Trophoblast cell (in vitro differentiated cells and primary cell): ENCODE measurements at regions not wholly inside any gene's neighbourhood (a gene's known extent, or its start where the extent isn't known, plus 50 kb on each side); places are given as distances from the start of the nearest gene placed in this dataset.

Experiments used
- DNase-seq, 2 donors: peaks; one replicate each; pipeline ENCODE4 v3.0.0-alpha.2; 2016
- H2AFZ ChIP-seq: 2 replicates; pipeline ENCODE4 v1.6.1; 2013; ENCODE audit warnings: low read length, moderate library complexity, mild to moderate bottlenecking; ENCODE audit not compliant: insufficient read depth, poor library complexity
- H2AK5ac ChIP-seq: 2 replicates; pipeline ENCODE4 v1.6.1; 2013; ENCODE audit warnings: mild to moderate bottlenecking, low read length
- H2BK120ac ChIP-seq: 2 replicates; pipeline ENCODE4 v1.6.1; 2013; ENCODE audit warnings: low read length, mild to moderate bottlenecking, moderate library complexity; ENCODE audit not compliant: insufficient read depth, poor library complexity
- H2BK12ac ChIP-seq: 2 replicates; pipeline ENCODE4 v1.6.1; 2013; ENCODE audit warnings: mild to moderate bottlenecking, low read length, moderate library complexity
- H2BK5ac ChIP-seq: 2 replicates; pipeline ENCODE4 v1.6.1; 2013; ENCODE audit warnings: low read length, low read depth, moderate library complexity, mild to moderate bottlenecking; ENCODE audit not compliant: poor library complexity
- H3K14ac ChIP-seq: 2 replicates; pipeline ENCODE4 v1.6.1; 2013; ENCODE audit warnings: mild to moderate bottlenecking, low read length
- H3K18ac ChIP-seq: 2 replicates; pipeline ENCODE4 v1.6.1; 2013; ENCODE audit warnings: mild to moderate bottlenecking, low read length
- H3K23ac ChIP-seq: 2 replicates; pipeline ENCODE4 v1.6.1; 2013; ENCODE audit warnings: low read length
- H3K27ac ChIP-seq: 2 replicates; pipeline ENCODE4 v1.5.1; 2013; ENCODE audit warnings: low read depth, mild to moderate bottlenecking, inconsistent platforms, low read length, moderate library complexity
- H3K27me3 ChIP-seq: 2 replicates; pipeline ENCODE4 v1.6.1; 2013; ENCODE audit warnings: inconsistent platforms, mild to moderate bottlenecking, low read length, moderate library complexity; ENCODE audit not compliant: insufficient read depth
- H3K36me3 ChIP-seq, 2 experiments: 1 replicate in 1 of 2; 2 replicates in 1 of 2; pipeline ENCODE4 v1.6.1; 2013; ENCODE audit warnings: low read length in 2 of 2, mild to moderate bottlenecking in 2 of 2, moderate library complexity in 1 of 2; ENCODE audit not compliant: insufficient read depth in 2 of 2, control insufficient read depth in 1 of 2
- H3K4ac ChIP-seq: 2 replicates; pipeline ENCODE4 v1.6.1; 2013; ENCODE audit warnings: low read depth, mild to moderate bottlenecking, low read length, moderate library complexity
- H3K4me1 ChIP-seq, 2 experiments: 1 replicate in 1 of 2; 2 replicates in 1 of 2; pipeline ENCODE4 v1.6.1; 2013; ENCODE audit warnings: low read length in 2 of 2, mild to moderate bottlenecking in 2 of 2, moderate library complexity in 1 of 2; ENCODE audit not compliant: insufficient read depth in 2 of 2, control insufficient read depth in 1 of 2
- H3K4me2 ChIP-seq: 2 replicates; pipeline ENCODE4 v1.6.1; 2013; ENCODE audit warnings: inconsistent platforms, mild to moderate bottlenecking, low read length, moderate library complexity
- H3K4me3 ChIP-seq: 2 replicates; pipeline ENCODE4 v1.5.1; 2013; ENCODE audit warnings: mild to moderate bottlenecking, low read depth, low read length, inconsistent platforms
- H3K79me1 ChIP-seq: one replicate; pipeline ENCODE4 v1.6.1; 2013; ENCODE audit warnings: low read length
- H3K79me2 ChIP-seq: 2 replicates; pipeline ENCODE4 v1.6.1; 2013; ENCODE audit warnings: low read length, mild to moderate bottlenecking; ENCODE audit not compliant: control insufficient read depth, insufficient read depth, poor library complexity
- H3K9ac ChIP-seq: 2 replicates; pipeline ENCODE4 v1.6.1; 2013; ENCODE audit warnings: mild to moderate bottlenecking, low read length
- H3K9me3 ChIP-seq: 2 replicates; pipeline ENCODE4 v1.6.1; 2013; ENCODE audit warnings: low read depth, mild to moderate bottlenecking, control low read depth, inconsistent platforms, low read length; ENCODE audit not compliant: insufficient read depth
- H4K12ac ChIP-seq: 2 replicates; pipeline ENCODE4 v1.6.1; 2013; ENCODE audit warnings: low read depth, mild to moderate bottlenecking, low read length, moderate library complexity
- H4K8ac ChIP-seq: 2 replicates; pipeline ENCODE4 v1.6.1; 2013; ENCODE audit warnings: low read depth, mild to moderate bottlenecking, low read length, moderate library complexity
- H4K91ac ChIP-seq: one replicate; pipeline ENCODE4 v1.6.1; 2013; ENCODE audit warnings: low read depth, mild to moderate bottlenecking, low read length, moderate library complexity
- WGBS: extraction: QIAGEN DNeasy Blood & Tissue Kit; methylation state at CpG from one replicate; pipeline ENCODE4 v1.1.7; 2013; ENCODE audit warnings: missing lambda C conversion rate; ENCODE audit not compliant: insufficient read length, insufficient coverage; ENCODE audit errors: extremely low coverage; 5-methylcytosine and 5-hydroxymethylcytosine counted together

GRCh38 chr9:126025991-126026390 is 278.8 kb downstream of the PBX3 start:
- Histone ChIP-seq H3K14ac (no peak overlapping the region), H2AFZ (no peak overlapping the region), H3K4ac (no peak overlapping the region), H3K27me3 (no peaks in the 10 kb centered on the region), H3K79me1 (no peaks in the 10 kb centered on the region), H2AK5ac (no peak overlapping the region), H2BK5ac (no peak overlapping the region), H3K4me2 (no peak overlapping the region), H3K27ac (no peak overlapping the region), H3K9ac (no peak overlapping the region), H3K23ac (no peak overlapping the region), H2BK120ac (no peak overlapping the region), H3K4me1 (no peaks in the 10 kb centered on the region), H3K36me3 (no peaks in the 10 kb centered on the region), H4K12ac (no peak overlapping the region), H3K18ac (no peak overlapping the region), H4K91ac (no peak overlapping the region), H4K8ac (no peak overlapping the region), H2BK12ac (no peak overlapping the region), H3K79me2 (no peaks in the 10 kb centered on the region), H3K9me3 (peaks cover 7% of the 10 kb centered on the region), H3K4me3 (no peak overlapping the region)
- no CpG with 5 or more reads among the region's 5 CpGs for WGBS
- no peak for DNase-seq

- H3K4me3 ChIP-seq, result no peak overlapping the region
- no peak for DNase-seq
- H2BK12ac ChIP-seq, result no peak overlapping the region
Measured at GRCh38 chr9:126027566-126027965, 280.4 kb downstream of the PBX3 start.

GRCh38 chr9:126028746-126029145 is 281.6 kb downstream of the PBX3 start:
- WGBS, result no CpG with 5 or more reads among the region's 10 CpGs

More at GRCh38 chr9:126027566-126027965, 280.4 kb downstream of the PBX3 start:
- Histone ChIP-seq H4K12ac (no peak overlapping the region), H4K91ac (no peak overlapping the region), H2BK5ac (no peak overlapping the region), H3K14ac (no peak overlapping the region), H3K9me3 (peaks cover 6% of the 10 kb centered on the region), H3K79me2 (no peaks in the 10 kb centered on the region), H3K27me3 (no peaks in the 10 kb centered on the region), H3K4me2 (no peak overlapping the region), H2AK5ac (no peak overlapping the region), H3K27ac (no peak overlapping the region), H4K8ac (no peak overlapping the region), H2BK120ac (no peak overlapping the region), H3K9ac (no peak overlapping the region), H3K23ac (no peak overlapping the region), H3K36me3 (no peaks in the 10 kb centered on the region), H3K18ac (no peak overlapping the region), H3K4me1 (no peaks in the 10 kb centered on the region), H2AFZ (no peak overlapping the region), H3K4ac (no peak overlapping the region), H3K79me1 (no peaks in the 10 kb centered on the region)
- WGBS, result no CpG with 5 or more reads among the region's 5 CpGs

GRCh38 chr9:126030716-126031115 is 283.5 kb downstream of the PBX3 start:
- Histone ChIP-seq H4K12ac (no peak overlapping the region), H3K9me3 (no peaks in the 10 kb centered on the region), H3K4me1 (no peaks in the 10 kb centered on the region), H2AK5ac (no peak overlapping the region), H3K79me2 (no peaks in the 10 kb centered on the region), H3K18ac (no peak overlapping the region), H3K36me3 (no peaks in the 10 kb centered on the region), H3K23ac (no peak overlapping the region), H4K91ac (no peak overlapping the region), H3K4ac (no peak overlapping the region), H3K4me2 (no peak overlapping the region), H3K4me3 (no peak overlapping the region), H3K14ac (no peak overlapping the region), H2BK5ac (no peak overlapping the region), H3K79me1 (no peaks in the 10 kb centered on the region), H2AFZ (no peak overlapping the region), H2BK120ac (no peak overlapping the region), H3K27me3 (no peaks in the 10 kb centered on the region), H3K27ac (no peak overlapping the region), H2BK12ac (no peak overlapping the region), H4K8ac (no peak overlapping the region), H3K9ac (no peak overlapping the region)
- no peak for DNase-seq
- no CpG with 5 or more reads among the region's 7 CpGs for whole genome bisulfite sequencing

More at GRCh38 chr9:126028746-126029145, 281.6 kb downstream of the PBX3 start:
- no peak overlapping the region for H3K27ac ChIP-seq
- H3K14ac ChIP-seq, result no peak overlapping the region
- H4K91ac ChIP-seq, result no peak overlapping the region
- no peak overlapping the region for H2BK120ac ChIP-seq
- no peak overlapping the region for H2AFZ ChIP-seq
- no peak overlapping the region for H3K18ac ChIP-seq
- H3K4me2 ChIP-seq, result no peak overlapping the region
- H3K9ac ChIP-seq, result no peak overlapping the region
- H3K79me2 ChIP-seq, result no peaks in the 10 kb centered on the region
- no peak overlapping the region for H3K23ac ChIP-seq
- H3K79me1 ChIP-seq, result no peaks in the 10 kb centered on the region
- no peak overlapping the region for H3K4me3 ChIP-seq
- H2BK5ac ChIP-seq, result no peak overlapping the region
- H2BK12ac ChIP-seq, result no peak overlapping the region
- no peaks in the 10 kb centered on the region for H3K36me3 ChIP-seq
- H4K8ac ChIP-seq, result no peak overlapping the region
- H4K12ac ChIP-seq, result no peak overlapping the region
- DNase-seq, result no peak
- no peaks in the 10 kb centered on the region for H3K4me1 ChIP-seq
- peaks cover 5% of the 10 kb centered on the region for H3K9me3 ChIP-seq
- no peak overlapping the region for H2AK5ac ChIP-seq
- H3K27me3 ChIP-seq, result no peaks in the 10 kb centered on the region
- H3K4ac ChIP-seq, result no peak overlapping the region
